A549 (cell line): ENCODE measurements at regions not wholly inside any gene's neighbourhood (a gene's known extent, or its start where the extent isn't known, plus 50 kb on each side); places are given as distances from the start of the nearest gene placed in this dataset.

Source experiments
- CTCF ChIP-seq: fragments of >200 bp; sonication (Bioruptor Twin); formaldehyde crosslinking; IDR thresholded peaks from 3 replicates; pipeline ENCODE4 v1.5.1; 2016
- TF ChIP-seq, protein P1 (sequence below): IDR thresholded peaks from 2 replicates; pipeline ENCODE4 v1.6.1; 2012

DNA sequence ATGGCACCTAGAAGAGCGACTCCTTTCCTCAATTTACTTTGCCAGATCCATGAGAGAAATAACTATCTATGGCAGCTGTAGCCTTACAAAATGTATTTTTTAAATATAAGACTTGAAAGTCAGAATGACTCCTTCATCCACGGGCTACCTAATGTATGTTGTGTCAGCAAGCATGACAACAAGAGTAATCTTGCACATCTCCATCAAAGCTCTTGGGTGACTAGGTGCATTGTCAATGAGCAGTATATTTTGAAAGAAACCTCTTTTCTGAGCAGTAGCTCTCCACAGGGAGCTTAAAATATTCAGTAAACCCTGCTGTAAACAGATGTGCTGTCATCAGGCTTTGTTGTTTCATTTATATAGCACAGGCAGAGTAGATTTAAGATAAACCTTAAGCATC is 757.2 kb upstream of the PHF14 start:
- no peak for TF ChIP-seq CTCF
- TF ChIP-seq, protein P1, sequence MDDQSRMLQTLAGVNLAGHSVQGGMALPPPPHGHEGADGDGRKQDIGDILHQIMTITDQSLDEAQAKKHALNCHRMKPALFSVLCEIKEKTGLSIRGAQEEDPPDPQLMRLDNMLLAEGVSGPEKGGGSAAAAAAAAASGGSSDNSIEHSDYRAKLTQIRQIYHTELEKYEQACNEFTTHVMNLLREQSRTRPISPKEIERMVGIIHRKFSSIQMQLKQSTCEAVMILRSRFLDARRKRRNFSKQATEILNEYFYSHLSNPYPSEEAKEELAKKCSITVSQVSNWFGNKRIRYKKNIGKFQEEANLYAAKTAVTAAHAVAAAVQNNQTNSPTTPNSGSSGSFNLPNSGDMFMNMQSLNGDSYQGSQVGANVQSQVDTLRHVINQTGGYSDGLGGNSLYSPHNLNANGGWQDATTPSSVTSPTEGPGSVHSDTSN, result no peak
